GM23248 (cell line): ENCODE measurements at regions not wholly inside any gene's neighbourhood (a gene's known extent, or its start where the extent isn't known, plus 50 kb on each side); places are given as distances from the start of the nearest gene placed in this dataset.

ENCODE experiments used
- DNase-seq: peaks from one replicate; pipeline ENCODE4 v3.0.0-alpha.2; 2015
- H2AFZ ChIP-seq: fragments of 200-600 bp; sonication (generic); 2 replicates; pipeline ENCODE4 v1.6.1; 2016; ENCODE audit warnings: antibody characterized with exemption
- H3F3A ChIP-seq: fragments of 200-600 bp; sonication (generic); 2 replicates; pipeline ENCODE4 v1.6.1; 2016; ENCODE audit warnings: mild to moderate bottlenecking, antibody characterized with exemption, mixed run types; ENCODE audit not compliant: insufficient read depth
- H3K27ac ChIP-seq: fragments of 200-600 bp; sonication (generic); 2 replicates; pipeline ENCODE4 v1.5.1; 2016; ENCODE audit warnings: mild to moderate bottlenecking
- H3K27me3 ChIP-seq: fragments of 200-600 bp; sonication (generic); replicated peaks from 2 replicates; pipeline ENCODE4 v1.6.1; 2016; ENCODE audit warnings: mild to moderate bottlenecking; ENCODE audit not compliant: insufficient read depth
- H3K36me3 ChIP-seq: fragments of 200-600 bp; sonication (generic); 2 replicates; pipeline ENCODE4 v1.6.1; 2016; ENCODE audit warnings: low read depth, mild to moderate bottlenecking
- H3K4me1 ChIP-seq: fragments of 200-600 bp; sonication (generic); 2 replicates; pipeline ENCODE4 v1.6.1; 2016; ENCODE audit warnings: mild to moderate bottlenecking; ENCODE audit not compliant: insufficient read depth
- H3K4me2 ChIP-seq: fragments of 200-600 bp; sonication (generic); one replicate; pipeline ENCODE4 v1.6.1; 2016; ENCODE audit warnings: mild to moderate bottlenecking; ENCODE audit not compliant: unreplicated experiment
- H3K4me3 ChIP-seq: fragments of 200-600 bp; sonication (generic); 2 replicates; pipeline ENCODE4 v1.5.1; 2016; ENCODE audit warnings: mild to moderate bottlenecking
- H3K79me2 ChIP-seq: fragments of 200-600 bp; sonication (generic); 2 replicates; pipeline ENCODE4 v1.6.1; 2016; ENCODE audit warnings: mild to moderate bottlenecking; ENCODE audit not compliant: insufficient read depth
- H3K9ac ChIP-seq: fragments of 200-600 bp; sonication (generic); 2 replicates; pipeline ENCODE4 v1.6.1; 2016; ENCODE audit warnings: mild to moderate bottlenecking
- H3K9me2 ChIP-seq: fragments of 200-600 bp; sonication (generic); 2 replicates; pipeline ENCODE4 v1.6.1; 2016; ENCODE audit warnings: mixed run types, mild to moderate bottlenecking, moderate library complexity; ENCODE audit not compliant: insufficient read depth
- H3K9me3 ChIP-seq: fragments of 200-600 bp; sonication (generic); one replicate; pipeline ENCODE4 v1.6.1; 2017; ENCODE audit warnings: low read depth
- H4K20me1 ChIP-seq: fragments of 200-600 bp; sonication (generic); 2 replicates; pipeline ENCODE4 v1.6.0; 2016; ENCODE audit not compliant: insufficient read depth
- EZH2 ChIP-seq: fragments of 200-600 bp; sonication (generic); IDR thresholded peaks from 2 replicates; pipeline ENCODE4 v1.6.1; 2018; ENCODE audit warnings: antibody characterized with exemption, mild to moderate bottlenecking; ENCODE audit not compliant: insufficient read depth, poor library complexity, severe bottlenecking
- EZH2phosphoT487 ChIP-seq: fragments of 200-600 bp; sonication (generic); IDR thresholded peaks from 2 replicates; pipeline ENCODE4 v1.6.1; 2018; ENCODE audit warnings: antibody characterized with exemption, moderate library complexity, mild to moderate bottlenecking, low read depth; ENCODE audit not compliant: insufficient read depth
- WGBS, 2 experiments: methylation state at CpG; one replicate each; pipeline ENCODE4 v1.1.6; 2015 to 2017; ENCODE audit warnings: low lambda C conversion rate in 2 of 2, low coverage in 1 of 2; ENCODE audit errors: missing lambda C conversion rate in 2 of 2; 5-methylcytosine and 5-hydroxymethylcytosine counted together
- in situ Hi-C: fragments of 300-500 bp; cut with MboI; formaldehyde crosslinking; loops from 2 replicates; pipeline ENCODE4 v1.15.0; 2020

GRCh38 chr10:91564508-91564907, 68.4 kb downstream of the PPP1R3C start:
- peaks cover 9% of the 10 kb centered on the region; the same call in 1 of the 2 replicates for H3F3A ChIP-seq
- H3K9me3 ChIP-seq, result no peaks in the 10 kb centered on the region
- no peaks in the 10 kb centered on the region for H3K9me2 ChIP-seq
- no peak overlapping the region for H3K4me2 ChIP-seq
- in situ Hi-C loops, result no loop called here
- 75 to 78% methylated on average over 4 of the region's 4 CpGs for WGBS, 2 experiments
- no peak for TF ChIP-seq EZH2phosphoT487
- no peak for TF ChIP-seq EZH2
- H3K27me3 ChIP-seq, result no peaks in the 10 kb centered on the region
- H3K4me3 ChIP-seq, result no peak overlapping the region
- no peaks in the 10 kb centered on the region for H3K79me2 ChIP-seq
- H3K27ac ChIP-seq, result no peak overlapping the region
- no peak overlapping the region for H2AFZ ChIP-seq
- no peak for DNase-seq
- no peaks in the 10 kb centered on the region for H3K36me3 ChIP-seq
- no peak overlapping the region for H3K9ac ChIP-seq
- H4K20me1 ChIP-seq, result no peaks in the 10 kb centered on the region
- peaks cover 15% of the 10 kb centered on the region for H3K4me1 ChIP-seq
